NT2/D1 (cell line): ENCODE measurements at regions not wholly inside any gene's neighbourhood (a gene's known extent, or its start where the extent isn't known, plus 50 kb on each side); places are given as distances from the start of the nearest gene placed in this dataset.

Experiments used
- DNase-seq: peaks from one replicate; pipeline ENCODE4 v3.0.0-alpha.2; 2011; ENCODE audit warnings: low read depth, low spot score
- H3K27me3 ChIP-seq: 2 replicates; pipeline ENCODE4 v1.6.0; 2011; ENCODE audit warnings: mild to moderate bottlenecking; ENCODE audit not compliant: insufficient read length, insufficient read depth
- H3K36me3 ChIP-seq: 2 replicates; pipeline ENCODE4 v1.6.1; 2011; ENCODE audit warnings: mild to moderate bottlenecking, low read length, mixed read lengths; ENCODE audit not compliant: insufficient read depth, insufficient read length
- H3K4me1 ChIP-seq: 2 replicates; pipeline ENCODE4 v1.5.1; 2011; ENCODE audit not compliant: insufficient read depth, insufficient read length
- H3K4me3 ChIP-seq: 2 replicates; pipeline ENCODE4 v1.5.1; 2011; ENCODE audit warnings: low read depth; ENCODE audit not compliant: insufficient read length
- H3K9ac ChIP-seq: 2 replicates; pipeline ENCODE4 v1.6.0; 2011; ENCODE audit warnings: low read depth; ENCODE audit not compliant: insufficient read length
- H3K9me3 ChIP-seq: 2 replicates; pipeline ENCODE4 v1.5.1; 2011; ENCODE audit warnings: mild to moderate bottlenecking, low read length; ENCODE audit not compliant: insufficient read depth
- SUZ12 ChIP-seq: IDR thresholded peaks from 2 replicates; pipeline ENCODE4 v1.6.1; 2011; ENCODE audit not compliant: insufficient read length, insufficient read depth; ENCODE audit errors: extremely low read depth
- YY1 ChIP-seq: IDR thresholded peaks from 2 replicates; pipeline ENCODE4 v1.6.1; 2011; ENCODE audit not compliant: insufficient read length, insufficient read depth
- ZNF274 ChIP-seq: IDR thresholded peaks from 2 replicates; pipeline ENCODE4 v1.6.1; 2011; ENCODE audit warnings: mild to moderate bottlenecking, low read depth, low read length

DNA sequence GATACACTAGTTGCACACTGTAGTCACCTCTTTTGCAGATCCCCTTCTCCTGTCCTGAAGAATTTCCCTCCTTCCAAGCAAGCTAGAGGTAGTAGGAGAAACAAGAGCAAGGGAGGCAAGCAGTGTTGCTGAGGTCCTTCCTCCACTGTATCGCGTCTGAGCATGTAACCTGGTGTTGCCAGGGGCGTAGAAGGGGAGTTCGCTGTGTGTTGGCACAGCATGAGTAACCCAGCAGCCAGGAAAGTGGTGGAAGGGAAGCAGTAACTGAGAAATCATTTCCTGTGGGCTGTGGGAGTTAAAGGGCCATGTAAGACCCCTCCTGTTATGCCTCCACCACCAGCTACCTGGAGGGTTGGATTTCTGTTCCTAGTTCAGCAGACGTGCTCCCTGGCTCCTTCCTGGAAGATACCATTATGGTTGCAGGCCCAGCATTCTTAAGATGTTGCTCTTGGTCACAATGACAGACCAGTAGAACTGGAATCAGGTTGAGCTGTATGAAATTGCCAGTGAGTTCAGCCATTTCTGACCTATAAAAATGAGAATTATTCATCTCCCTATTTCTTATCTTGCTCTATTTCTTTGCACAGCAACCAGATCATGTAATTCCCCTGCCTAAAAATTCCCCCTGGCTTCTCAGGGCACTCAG lies 215.3 kb upstream of the TOPAZ1 start:
- H3K36me3 ChIP-seq, result no peaks in the 10 kb centered on the region
- DNase-seq, result no peak
- TF ChIP-seq ZNF274, result no peak
- no peak for TF ChIP-seq SUZ12
- TF ChIP-seq YY1, result no peak
- H3K4me1 ChIP-seq, result no peaks in the 10 kb centered on the region
- no peak overlapping the region for H3K4me3 ChIP-seq
- no peak overlapping the region for H3K9ac ChIP-seq
- peaks cover 21% of the 10 kb centered on the region for H3K27me3 ChIP-seq
- H3K9me3 ChIP-seq, result no peaks in the 10 kb centered on the region

DNA sequence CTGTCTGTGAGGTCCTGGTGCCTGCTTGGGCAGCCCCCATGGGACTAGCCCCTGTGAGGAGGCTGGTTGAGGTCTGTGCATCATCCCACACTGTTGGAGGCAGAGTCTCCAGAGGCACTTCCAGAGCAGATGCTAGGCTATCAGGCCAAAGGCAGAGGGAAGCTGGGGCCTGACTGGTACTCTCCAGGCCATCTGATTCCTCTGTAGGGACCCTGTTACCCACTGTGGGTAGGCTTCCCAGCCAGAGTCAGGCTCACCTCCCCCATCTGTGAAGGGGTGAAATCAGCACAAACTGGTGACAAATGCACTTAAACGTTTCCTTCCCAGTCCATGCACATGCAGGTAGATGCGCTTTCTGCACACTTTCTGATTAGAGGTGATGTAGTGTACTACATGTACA lies 212.6 kb upstream of the TOPAZ1 start:
- H3K9ac ChIP-seq, result no peak overlapping the region
- H3K4me3 ChIP-seq, result no peak overlapping the region
- no peak for DNase-seq
- no peaks in the 10 kb centered on the region for H3K36me3 ChIP-seq
- H3K9me3 ChIP-seq, result no peaks in the 10 kb centered on the region
- no peaks in the 10 kb centered on the region for H3K27me3 ChIP-seq
- TF ChIP-seq SUZ12 (no peak), YY1 (no peak), ZNF274 (no peak)
- H3K4me1 ChIP-seq, result no peaks in the 10 kb centered on the region

DNA sequence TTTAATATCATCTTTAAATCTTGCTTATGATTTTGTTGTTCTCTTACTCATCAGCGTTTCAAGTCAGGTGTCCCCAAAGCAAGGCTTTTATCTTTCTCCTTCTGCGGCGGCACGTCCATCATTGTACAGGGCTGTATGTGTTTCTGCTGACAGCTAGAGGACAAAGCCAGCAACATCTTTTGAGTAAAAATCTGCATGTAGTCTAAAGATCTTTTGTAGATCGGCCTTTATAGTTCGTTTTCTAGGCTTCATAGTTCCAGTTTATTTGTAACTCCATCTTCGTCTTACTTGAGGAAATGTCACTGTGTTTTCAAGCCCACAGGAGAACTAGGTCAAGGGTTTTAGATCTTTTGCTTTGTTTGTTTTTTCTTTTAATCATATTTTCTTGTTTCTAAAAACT lies 211.4 kb upstream of the TOPAZ1 start:
- TF ChIP-seq ZNF274 (no peak), YY1 (no peak), SUZ12 (no peak)
- peaks cover 3% of the 10 kb centered on the region for H3K36me3 ChIP-seq
- no peaks in the 10 kb centered on the region for H3K4me1 ChIP-seq
- H3K4me3 ChIP-seq, result no peak overlapping the region
- no peak for DNase-seq
- no peak overlapping the region for H3K9ac ChIP-seq
- no peaks in the 10 kb centered on the region for H3K27me3 ChIP-seq
- H3K9me3 ChIP-seq, result no peaks in the 10 kb centered on the region

DNA sequence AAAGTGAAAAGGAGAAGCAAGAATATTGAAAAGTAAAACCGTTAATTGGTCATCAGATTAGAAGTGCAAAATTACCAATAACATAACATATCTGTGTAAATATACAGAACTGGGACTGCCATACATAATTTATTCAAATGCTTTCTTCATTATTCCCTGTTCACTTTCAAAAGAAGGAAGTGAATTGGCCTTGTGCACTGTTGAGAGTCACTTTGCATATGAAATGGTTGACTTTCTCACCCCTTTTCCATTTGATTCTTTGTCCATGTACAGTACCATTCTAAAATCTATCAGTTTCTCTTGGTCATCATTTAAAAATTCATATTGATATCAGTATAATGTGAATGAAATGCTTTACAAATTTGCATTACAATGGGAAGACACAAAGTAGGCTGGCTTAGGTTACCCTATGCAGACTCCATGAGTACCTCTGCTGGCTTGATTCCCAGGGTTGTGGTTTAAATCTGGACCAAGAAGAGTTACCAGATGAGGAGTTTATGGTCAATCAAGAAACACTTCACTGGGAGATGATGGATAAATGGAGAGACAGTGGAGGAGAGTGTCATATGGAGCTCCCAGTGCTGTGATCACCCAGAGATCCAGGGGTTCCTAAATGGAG lies 210.9 kb upstream of the TOPAZ1 start:
- DNase-seq, result no peak
- H3K4me3 ChIP-seq, result no peak overlapping the region

DNA sequence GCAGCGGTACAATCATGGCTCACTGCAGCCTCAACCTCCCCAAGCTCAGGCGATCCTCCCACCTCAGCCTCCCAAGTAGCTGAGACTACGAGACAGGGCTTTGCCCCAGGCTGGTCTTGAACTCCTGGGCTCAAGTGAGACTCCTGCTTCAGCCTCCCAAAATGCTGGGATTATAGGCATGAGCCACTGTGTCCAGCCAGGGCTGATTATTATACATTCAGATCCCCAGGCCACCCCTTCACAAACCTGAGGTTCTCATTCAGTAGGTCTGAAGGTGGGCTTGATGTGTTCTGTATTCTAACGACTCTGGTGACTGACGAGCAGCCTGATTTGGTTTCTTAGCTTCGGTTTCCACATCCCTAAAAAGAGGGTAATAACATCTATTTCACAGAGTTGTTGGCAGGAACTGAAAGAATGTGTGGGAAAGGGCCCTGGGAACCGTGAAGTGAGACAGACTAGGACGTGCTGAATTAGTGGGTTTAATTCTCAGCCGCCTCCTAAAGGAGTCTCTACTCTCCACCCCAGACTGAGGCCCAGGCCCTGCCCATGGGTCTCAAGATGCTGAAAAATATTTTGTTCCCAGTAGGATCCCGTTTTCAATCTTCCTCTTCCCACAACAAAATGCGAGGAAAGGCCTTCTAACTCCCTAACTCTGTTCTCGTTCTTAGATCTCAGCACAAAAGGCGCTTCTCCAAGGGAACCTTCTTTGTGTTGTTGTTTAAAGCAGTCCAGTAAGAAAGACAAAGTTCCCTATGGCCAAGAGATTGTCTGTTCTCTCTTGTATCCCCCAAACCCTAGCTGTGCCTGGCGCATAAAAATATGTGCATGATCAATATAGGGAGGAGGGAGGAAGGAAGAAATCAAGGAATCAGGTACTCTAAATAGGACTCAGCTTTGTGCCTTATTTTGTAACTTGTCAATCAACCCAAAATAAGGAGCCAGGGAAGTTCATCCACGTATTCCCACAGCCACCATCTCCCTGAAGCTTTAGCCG lies 210.0 kb upstream of the TOPAZ1 start:
- Histone ChIP-seq H3K9me3 (no peaks in the 10 kb centered on the region), H3K4me1 (no peaks in the 10 kb centered on the region), H3K36me3 (peaks cover 3% of the 10 kb centered on the region), H3K27me3 (no peaks in the 10 kb centered on the region), H3K9ac (no peak overlapping the region), H3K4me3 (no peak overlapping the region)
- no peak for DNase-seq
- TF ChIP-seq YY1 (no peak), ZNF274 (no peak), SUZ12 (no peak)

More for the DNA sequence above, 210.9 kb upstream of the TOPAZ1 start:
- peaks cover 3% of the 10 kb centered on the region for H3K36me3 ChIP-seq
- H3K9ac ChIP-seq, result no peak overlapping the region
- no peaks in the 10 kb centered on the region for H3K4me1 ChIP-seq
- TF ChIP-seq ZNF274 (no peak), YY1 (no peak), SUZ12 (no peak)
- no peaks in the 10 kb centered on the region for H3K27me3 ChIP-seq
- H3K9me3 ChIP-seq, result no peaks in the 10 kb centered on the region

DNA sequence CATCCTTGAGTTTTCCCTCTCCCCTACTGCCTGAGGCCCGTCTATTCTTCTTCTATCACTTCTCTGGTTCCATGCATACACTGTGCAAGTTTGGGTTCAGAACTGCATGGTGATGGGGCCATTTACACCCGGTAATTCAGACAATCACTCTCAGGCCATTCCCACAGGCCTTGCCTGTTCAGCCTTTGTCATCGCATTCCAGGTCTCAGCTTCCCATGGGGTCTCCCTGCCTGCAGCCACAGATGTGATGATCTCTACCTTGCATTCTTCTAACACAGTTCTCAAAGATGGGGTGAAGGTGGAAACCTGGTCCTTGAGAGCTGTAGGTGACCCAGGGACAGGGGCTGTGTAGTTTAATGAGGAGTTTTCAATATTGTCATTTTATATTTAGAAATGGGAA lies 209.2 kb upstream of the TOPAZ1 start:
- no peak for DNase-seq
- H3K9ac ChIP-seq, result no peak overlapping the region

DNA sequence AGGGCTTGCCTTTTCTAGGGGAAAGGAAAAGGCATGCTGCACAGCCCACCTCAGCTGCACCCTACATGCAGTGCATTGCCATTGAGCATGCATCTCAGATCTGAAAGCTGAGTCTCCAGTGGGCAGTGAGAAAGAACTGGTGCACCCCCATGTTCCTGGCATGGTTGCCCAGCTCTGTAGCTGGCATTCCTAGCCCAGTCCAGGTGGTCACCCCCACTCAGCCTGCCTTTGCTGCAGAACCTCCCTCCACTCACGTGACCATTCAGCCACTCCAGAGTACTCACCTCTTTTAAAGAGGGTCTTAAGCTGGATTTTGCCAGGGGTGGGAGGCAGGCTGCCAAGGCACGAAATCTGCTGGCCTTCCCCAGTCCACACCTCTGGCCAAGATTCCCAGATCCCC lies 208.6 kb upstream of the TOPAZ1 start:
- Histone ChIP-seq H3K4me1 (no peaks in the 10 kb centered on the region), H3K9ac (no peak overlapping the region), H3K4me3 (no peak overlapping the region), H3K9me3 (no peaks in the 10 kb centered on the region), H3K27me3 (no peaks in the 10 kb centered on the region), H3K36me3 (peaks cover 3% of the 10 kb centered on the region)
- no peak for TF ChIP-seq YY1
- TF ChIP-seq ZNF274, result no peak
- no peak for TF ChIP-seq SUZ12
- DNase-seq, result no peak

More for the DNA sequence above, 209.2 kb upstream of the TOPAZ1 start:
- peaks cover 3% of the 10 kb centered on the region for H3K36me3 ChIP-seq
- H3K4me1 ChIP-seq, result no peaks in the 10 kb centered on the region
- no peaks in the 10 kb centered on the region for H3K9me3 ChIP-seq
- H3K27me3 ChIP-seq, result no peaks in the 10 kb centered on the region
- TF ChIP-seq ZNF274 (no peak), SUZ12 (no peak), YY1 (no peak)
- H3K4me3 ChIP-seq, result no peak overlapping the region
